ENCODE measurements at regions not wholly inside any gene's neighbourhood (a gene's known extent, or its start where the extent isn't known, plus 50 kb on each side); places are given as distances from the start of the nearest gene placed in this dataset.
"Not testable (repeated sequence)": the region's sequence is repeated elsewhere in the genome, so short reads cannot be mapped to it uniquely, and the experiment has no call there.

- no peak for DNase-seq
These were observed 374.9 kb downstream of the SPRY2 start for GRCh38 chr13:79966059-79966458.

GRCh38 chr13:79946556-79946955, 394.4 kb downstream of the SPRY2 start:
- DNase-seq, result no peak

- no peak for DNase-seq
These were observed 397.4 kb downstream of the SPRY2 start for GRCh38 chr13:79943346-79944023.

GRCh38 chr13:79941752-79942151, 399.2 kb downstream of the SPRY2 start:
- DNase-seq, result no peak

- DNase-seq, result no peak
These were observed 401.2 kb downstream of the SPRY2 start for GRCh38 chr13:79939689-79940088.

- DNase-seq, result no peak
These were observed 403.1 kb downstream of the SPRY2 start for GRCh38 chr13:79937771-79938216.

GRCh38 chr13:79937311-79937710, 403.6 kb downstream of the SPRY2 start:
- no peak for DNase-seq

GRCh38 chr13:79936368-79937136, 404.4 kb downstream of the SPRY2 start:
- no peak for DNase-seq

GRCh38 chr13:79935121-79935520, 405.8 kb downstream of the SPRY2 start:
- DNase-seq, result no peak

- DNase-seq, result no peak
These were observed 407.5 kb downstream of the SPRY2 start for GRCh38 chr13:79933389-79933788.

- DNase-seq, result no peak
These were observed 408.4 kb downstream of the SPRY2 start for GRCh38 chr13:79932556-79932955.

- not testable (repeated sequence) for DNase-seq
These were observed 416.9 kb downstream of the SPRY2 start for GRCh38 chr13:79923973-79924556.

- DNase-seq, result no peak
These were observed 421.8 kb downstream of the SPRY2 start for GRCh38 chr13:79919091-79919490.

GRCh38 chr13:79918620-79919019, 422.3 kb downstream of the SPRY2 start:
- DNase-seq, result no peak

- DNase-seq, result no peak
These were observed 423.3 kb downstream of the SPRY2 start for GRCh38 chr13:79917628-79918027.

- DNase-seq, result no peak
These were observed 425.7 kb downstream of the SPRY2 start for GRCh38 chr13:79915114-79915811.

GRCh38 chr13:79913141-79913827, 427.6 kb downstream of the SPRY2 start:
- DNase-seq, result no peak

GRCh38 chr13:79912403-79912802, 428.5 kb downstream of the SPRY2 start:
- no peak for DNase-seq

- DNase-seq, result no peak
These were observed 429.9 kb downstream of the SPRY2 start for GRCh38 chr13:79910875-79911540.

GRCh38 chr13:79909644-79910043, 428.7 kb downstream of the NDFIP2 start:
- DNase-seq, result no peak

- no peak for DNase-seq
These were observed 427.4 kb downstream of the NDFIP2 start for GRCh38 chr13:79908381-79908780.

- DNase-seq, result no peak
These were observed 426.6 kb downstream of the NDFIP2 start for GRCh38 chr13:79907527-79907926.

All from stimulated activated naive CD4-positive, alpha-beta T cell (primary cell).